A673 (cell line): ENCODE measurements at regions not wholly inside any gene's neighbourhood (a gene's known extent, or its start where the extent isn't known, plus 50 kb on each side); places are given as distances from the start of the nearest gene placed in this dataset.

ENCODE experiments used
- EZH2 ChIP-seq: fragments of 200-600 bp; sonication (generic); IDR thresholded peaks from 2 replicates; pipeline ENCODE4 v1.6.1; 2017; ENCODE audit warnings: borderline replicate concordance, low read depth, mild to moderate bottlenecking, mixed read lengths, antibody characterized with exemption, low read length; ENCODE audit not compliant: poor library complexity, severe bottlenecking
- TF ChIP-seq, protein P1 (sequence below): fragments of 300-800, 200-600 bp; sonication (generic); conservative IDR thresholded peaks from 2 replicates; pipeline ENCODE4 v1.5.1; 2017; ENCODE audit warnings: low read depth, mild to moderate bottlenecking, antibody characterized with exemption, low read length, moderate library complexity, mixed read lengths

GRCh38 chr7:11319491-11320274 is 346.0 kb downstream of the PHF14 start:
- TF ChIP-seq, protein P1, sequence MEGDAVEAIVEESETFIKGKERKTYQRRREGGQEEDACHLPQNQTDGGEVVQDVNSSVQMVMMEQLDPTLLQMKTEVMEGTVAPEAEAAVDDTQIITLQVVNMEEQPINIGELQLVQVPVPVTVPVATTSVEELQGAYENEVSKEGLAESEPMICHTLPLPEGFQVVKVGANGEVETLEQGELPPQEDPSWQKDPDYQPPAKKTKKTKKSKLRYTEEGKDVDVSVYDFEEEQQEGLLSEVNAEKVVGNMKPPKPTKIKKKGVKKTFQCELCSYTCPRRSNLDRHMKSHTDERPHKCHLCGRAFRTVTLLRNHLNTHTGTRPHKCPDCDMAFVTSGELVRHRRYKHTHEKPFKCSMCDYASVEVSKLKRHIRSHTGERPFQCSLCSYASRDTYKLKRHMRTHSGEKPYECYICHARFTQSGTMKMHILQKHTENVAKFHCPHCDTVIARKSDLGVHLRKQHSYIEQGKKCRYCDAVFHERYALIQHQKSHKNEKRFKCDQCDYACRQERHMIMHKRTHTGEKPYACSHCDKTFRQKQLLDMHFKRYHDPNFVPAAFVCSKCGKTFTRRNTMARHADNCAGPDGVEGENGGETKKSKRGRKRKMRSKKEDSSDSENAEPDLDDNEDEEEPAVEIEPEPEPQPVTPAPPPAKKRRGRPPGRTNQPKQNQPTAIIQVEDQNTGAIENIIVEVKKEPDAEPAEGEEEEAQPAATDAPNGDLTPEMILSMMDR = no peak
- no peak for TF ChIP-seq EZH2
